HG02610 (cell line): ENCODE measurements at regions not wholly inside any gene's neighbourhood (a gene's known extent, or its start where the extent isn't known, plus 50 kb on each side); places are given as distances from the start of the nearest gene placed in this dataset.
"Not testable (repeated sequence)": the region's sequence is repeated elsewhere in the genome, so short reads cannot be mapped to it uniquely, and the experiment has no call there.

Experiments
- ATAC-seq: cut with Tn5 transposase; IDR thresholded peaks from one replicate; pipeline ENCODE4 v1.9.1; 2021; ENCODE audit warnings: mild to moderate bottlenecking, moderate library complexity; ENCODE audit not compliant: unreplicated experiment

- no peak for ATAC-seq
Observed at GRCh38 chr14:22266142-22266442, 322.9 kb downstream of the DAD1 start.

- no peak for ATAC-seq
Observed at GRCh38 chr14:22265319-22266141, 323.5 kb downstream of the DAD1 start.

DNA sequence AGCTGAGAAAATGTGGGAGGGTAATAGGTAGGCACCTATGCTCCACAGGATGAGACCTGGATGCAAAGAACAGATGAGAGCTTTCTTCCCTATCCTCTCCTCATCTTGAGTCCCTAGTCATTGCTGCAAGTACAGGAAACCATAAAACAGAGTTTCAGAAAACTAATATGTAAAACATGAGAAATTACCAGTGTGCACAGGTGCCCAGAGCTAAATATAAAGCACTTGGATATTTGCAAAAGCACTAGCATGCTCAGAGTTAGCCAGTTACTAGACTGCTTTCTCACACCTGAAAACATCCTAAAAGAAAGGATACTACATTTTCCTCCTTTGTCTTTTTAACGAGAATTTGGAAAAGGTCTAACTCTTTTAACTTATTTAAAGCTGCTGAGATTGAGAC lies 324.3 kb downstream of the DAD1 start:
- no peak for ATAC-seq

DNA sequence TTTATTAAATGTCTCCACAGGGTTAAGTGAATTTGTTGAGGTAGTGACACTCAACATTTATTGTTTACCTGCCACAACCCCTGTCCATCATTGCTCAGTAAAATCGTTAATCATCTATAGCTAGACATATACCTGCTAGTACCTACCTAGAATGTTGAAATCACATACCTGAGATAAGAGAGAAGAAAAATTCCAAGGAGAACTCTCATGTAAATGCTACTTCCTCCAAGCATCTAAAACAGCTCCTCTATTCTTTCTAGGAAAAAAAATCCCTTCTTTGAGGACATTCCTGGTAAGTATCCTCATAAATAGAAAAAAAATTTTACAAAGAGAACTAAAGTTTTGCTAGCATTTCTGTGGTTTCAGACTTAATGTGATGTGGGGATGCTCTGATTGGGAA lies 325.1 kb downstream of the DAD1 start:
- ATAC-seq, result no peak

DNA sequence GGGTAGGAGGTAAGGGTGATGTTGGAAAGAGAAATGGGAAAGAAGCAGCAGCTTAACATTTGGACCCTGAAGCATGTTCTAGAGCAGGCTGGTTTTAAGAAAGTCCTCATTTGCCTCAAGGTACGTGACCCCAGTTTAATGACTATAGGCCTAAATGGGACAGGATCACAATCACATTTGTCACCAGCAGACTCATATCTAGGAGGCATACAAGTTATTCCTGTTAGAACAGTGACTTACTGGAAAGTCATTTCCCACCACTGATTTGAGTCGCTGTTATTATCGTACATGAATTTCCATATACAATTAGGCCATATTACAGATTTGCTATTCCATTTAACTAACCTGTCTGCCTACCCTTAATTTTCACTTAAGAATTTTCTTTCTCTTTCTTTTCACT lies 326.1 kb downstream of the DAD1 start:
- ATAC-seq, result no peak

- ATAC-seq, result no peak
Observed at GRCh38 chr14:22255017-22255950, 333.7 kb downstream of the DAD1 start.

DNA sequence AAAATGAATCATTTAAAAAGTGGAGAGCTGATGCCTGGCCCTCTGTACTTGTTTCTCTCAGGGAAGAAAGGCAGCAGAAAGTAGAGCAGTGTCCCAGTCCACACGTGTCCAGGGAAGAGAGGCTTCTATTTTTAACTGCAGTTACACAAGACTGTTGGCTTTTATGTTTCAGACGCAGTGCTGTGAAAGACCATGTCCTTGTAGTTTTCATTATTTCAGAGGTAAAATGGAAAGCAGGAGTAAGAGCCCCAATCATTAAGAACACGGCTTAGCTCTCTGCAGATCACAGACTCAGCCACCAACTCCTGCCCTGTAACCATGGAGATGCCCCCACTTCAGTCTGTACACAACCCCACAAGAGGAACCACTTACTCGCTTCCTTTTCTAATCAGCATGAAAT lies 336.3 kb downstream of the DAD1 start:
- ATAC-seq, result no peak

GRCh38 chr14:22251090-22251489 lies 337.9 kb downstream of the DAD1 start:
- ATAC-seq, result no peak

DNA sequence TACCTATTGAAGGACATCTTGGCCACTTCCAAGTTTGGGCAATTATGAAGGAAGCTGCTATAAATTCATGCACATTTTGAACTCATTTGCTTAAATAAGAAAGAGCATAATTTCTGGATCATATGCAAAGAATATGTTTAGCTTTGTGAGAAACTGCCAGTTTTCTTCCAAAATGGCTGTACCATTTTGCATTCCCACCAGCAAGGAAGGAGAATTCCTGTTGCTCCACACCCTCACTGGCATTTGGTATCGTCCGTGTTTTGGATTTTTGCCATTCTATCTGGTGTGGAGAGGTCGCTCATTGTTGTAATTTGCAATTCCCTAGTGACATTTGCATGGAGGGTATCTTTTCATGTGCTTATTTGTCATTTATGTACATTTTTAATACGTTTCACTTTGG lies 339.3 kb downstream of the DAD1 start:
- no peak for ATAC-seq

GRCh38 chr14:22243971-22244581 lies 344.9 kb downstream of the DAD1 start:
- no peak for ATAC-seq

DNA sequence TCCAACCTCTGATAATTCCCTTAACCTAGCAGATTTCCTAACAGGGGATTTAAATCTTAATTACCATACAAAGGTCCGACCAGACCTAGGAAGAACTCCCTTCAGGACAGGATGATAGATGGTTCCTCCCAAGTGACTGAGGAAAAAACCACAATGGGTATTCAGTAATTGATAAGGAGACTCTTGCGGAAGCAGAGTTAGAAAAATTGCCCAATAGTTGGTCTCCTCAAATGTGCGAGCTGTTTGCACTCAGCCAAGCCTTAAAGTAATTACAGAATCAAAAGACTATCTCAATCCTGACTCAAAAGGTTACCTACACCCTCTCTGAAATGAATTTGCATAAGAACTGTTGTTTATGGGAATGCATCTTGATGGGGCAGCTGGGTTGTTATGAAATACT lies 350.7 kb downstream of the DAD1 start:
- not testable (repeated sequence) for ATAC-seq

GRCh38 chr14:22233377-22233776 lies 355.6 kb downstream of the DAD1 start:
- no peak for ATAC-seq

- no peak for ATAC-seq
Observed at GRCh38 chr14:22232933-22233332, 356.1 kb downstream of the DAD1 start.

DNA sequence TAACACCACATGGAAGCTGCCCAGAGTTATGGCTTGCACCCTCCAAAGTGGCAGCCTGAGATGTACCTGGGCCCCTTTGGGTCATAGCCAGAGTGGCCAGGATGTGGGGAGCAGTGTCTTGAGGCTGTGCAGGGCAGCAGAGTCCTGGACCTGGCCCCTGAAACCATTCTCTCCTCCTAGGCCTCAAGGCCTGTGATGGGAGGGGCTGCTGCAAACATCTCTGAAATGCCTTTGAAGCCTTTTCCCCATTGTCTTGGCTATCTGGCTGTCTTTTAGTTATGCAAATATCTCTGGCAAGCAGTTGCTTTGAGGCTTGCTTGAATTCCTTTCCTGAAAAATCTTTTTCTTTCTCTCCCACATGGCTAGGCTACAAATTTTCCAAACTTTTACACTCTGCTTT lies 356.5 kb downstream of the DAD1 start:
- no peak for ATAC-seq

DNA sequence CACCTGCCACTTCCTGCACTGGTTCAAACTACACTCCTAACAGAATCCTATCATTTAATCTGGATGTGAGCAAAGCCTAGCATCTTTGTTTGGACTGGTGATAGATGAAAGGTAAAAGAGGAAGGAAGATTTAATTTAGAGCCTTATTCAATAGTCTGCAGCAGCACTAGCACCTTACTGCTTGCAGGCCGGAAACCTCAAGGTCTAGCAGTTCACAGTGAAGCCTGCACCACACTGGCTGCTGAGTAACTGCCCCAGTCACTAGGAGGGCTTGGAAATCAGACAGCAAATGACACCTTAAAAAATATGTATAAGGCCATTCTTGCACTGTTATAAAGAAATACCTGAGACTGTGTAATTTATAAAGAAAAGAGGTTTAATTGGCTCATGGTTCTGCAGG lies 358.0 kb downstream of the DAD1 start:
- ATAC-seq, result no peak

DNA sequence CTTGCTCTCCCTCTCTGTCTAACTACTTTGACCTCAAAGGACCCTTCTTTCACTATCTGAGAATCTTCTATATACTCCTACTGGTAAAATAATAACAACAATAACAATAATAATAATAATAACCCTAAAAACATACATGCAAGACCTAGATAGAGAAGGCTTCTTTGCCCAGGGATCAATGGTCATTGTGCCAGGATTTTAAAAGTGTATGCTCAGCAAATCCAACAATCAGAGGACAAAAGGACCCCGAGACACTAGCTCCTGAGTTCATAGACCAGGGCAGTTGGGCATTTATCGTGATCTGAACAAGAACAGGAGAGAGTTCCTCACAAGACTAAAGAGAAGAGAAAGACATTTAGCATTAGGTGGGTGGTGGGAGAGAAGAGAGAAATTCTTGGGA lies 358.5 kb downstream of the DAD1 start:
- ATAC-seq, result no peak

DNA sequence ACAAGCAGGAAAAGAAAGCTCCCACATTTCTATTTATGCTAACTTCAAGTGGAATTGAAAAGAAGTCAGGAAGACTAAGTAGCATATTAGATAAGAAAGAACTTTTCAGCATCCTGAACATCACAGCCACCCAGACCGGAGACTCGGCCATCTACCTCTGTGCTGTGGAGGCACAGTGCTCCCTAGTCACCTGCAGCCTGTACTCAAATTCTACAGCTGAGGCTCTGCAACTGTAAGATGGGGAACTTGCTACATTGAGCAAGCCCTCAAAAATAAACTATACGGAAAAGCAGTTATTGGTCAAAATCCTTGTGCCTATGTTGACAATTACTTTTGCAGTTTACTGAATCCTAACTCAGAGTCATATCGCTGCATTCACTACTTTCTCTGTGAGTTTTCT lies 361.9 kb downstream of the DAD1 start:
- no peak for ATAC-seq

GRCh38 chr14:22226381-22226780 lies 362.6 kb downstream of the DAD1 start:
- ATAC-seq, result no peak

DNA sequence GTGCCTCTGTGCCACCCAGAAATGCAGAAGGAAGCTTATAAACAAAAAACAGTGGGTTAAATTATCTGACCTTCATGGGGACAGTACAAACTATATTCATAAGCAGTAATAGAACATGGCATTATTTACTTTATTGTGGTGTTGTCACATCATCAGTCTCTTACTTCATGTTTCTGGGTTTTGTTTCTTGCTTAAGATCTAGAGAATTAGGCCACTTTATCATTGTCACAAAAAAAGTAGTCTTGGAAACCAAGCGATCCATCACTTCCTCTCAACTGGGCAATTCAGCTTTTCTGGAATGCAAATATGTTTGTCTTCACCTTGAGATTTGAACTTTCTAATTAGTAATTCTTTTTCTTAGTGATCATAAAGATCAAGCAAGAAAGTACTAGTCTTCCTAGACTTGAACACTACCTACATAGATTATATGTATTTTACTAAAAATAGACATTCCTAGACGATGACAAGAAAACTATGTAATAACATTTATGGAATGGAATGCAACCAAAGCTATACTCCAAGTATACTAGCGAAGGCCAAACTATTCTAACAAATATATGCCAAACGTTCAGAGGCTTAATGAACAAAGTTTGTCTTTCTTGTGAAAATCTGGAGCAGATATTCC lies 363.4 kb downstream of the DAD1 start:
- ATAC-seq, result no peak

DNA sequence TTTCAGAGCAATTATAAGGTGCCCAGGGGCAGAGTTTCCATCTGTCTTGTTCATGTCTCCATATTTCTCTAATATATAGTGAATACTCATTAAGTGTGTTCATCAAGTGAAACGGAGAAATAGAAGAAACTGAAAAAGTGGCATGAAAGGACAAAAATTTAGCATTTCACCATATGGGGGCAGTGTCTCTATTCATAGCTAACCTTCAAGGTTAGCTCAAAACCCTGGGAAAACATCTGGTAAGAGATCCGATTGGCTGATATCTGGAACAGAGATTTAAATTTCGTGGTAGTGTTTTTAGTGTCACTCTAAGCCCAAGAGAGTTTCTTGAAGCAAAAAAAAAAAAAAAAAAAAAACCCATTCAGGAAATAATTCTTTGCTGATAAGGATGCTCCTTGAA lies 367.5 kb downstream of the DAD1 start:
- ATAC-seq, result no peak

DNA sequence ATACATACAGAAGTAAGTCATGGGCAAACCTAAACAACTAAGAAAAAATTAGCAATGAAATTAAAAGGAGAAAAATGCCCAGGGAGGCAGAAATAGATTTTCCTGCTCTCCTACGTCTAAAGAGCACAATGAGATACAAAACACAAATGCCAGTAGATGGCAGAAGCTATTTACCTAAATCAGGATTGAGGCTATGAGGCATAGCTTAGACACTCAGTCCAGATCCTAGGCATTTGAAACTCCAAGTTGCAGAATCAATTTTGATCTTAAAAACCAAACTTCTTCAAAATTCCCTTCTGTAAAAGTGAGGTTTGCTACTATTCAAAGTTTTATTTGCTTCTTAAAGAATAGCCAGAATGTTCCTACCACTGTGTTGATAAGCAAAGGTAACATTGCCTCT lies 368.6 kb downstream of the DAD1 start:
- ATAC-seq, result no peak
